ENCODE measurements at regions not wholly inside any gene's neighbourhood (a gene's known extent, or its start where the extent isn't known, plus 50 kb on each side); places are given as distances from the start of the nearest gene placed in this dataset.
"Not testable (repeated sequence)": the region's sequence is repeated elsewhere in the genome, so short reads cannot be mapped to it uniquely, and the experiment has no call there.

- DNase-seq = no peak
Observed at GRCh38 chr6:14781772-14782525, 463.9 kb upstream of the JARID2 start.

- DNase-seq = not testable (repeated sequence)
Observed at GRCh38 chr6:14782921-14783464, 462.9 kb upstream of the JARID2 start.

DNA sequence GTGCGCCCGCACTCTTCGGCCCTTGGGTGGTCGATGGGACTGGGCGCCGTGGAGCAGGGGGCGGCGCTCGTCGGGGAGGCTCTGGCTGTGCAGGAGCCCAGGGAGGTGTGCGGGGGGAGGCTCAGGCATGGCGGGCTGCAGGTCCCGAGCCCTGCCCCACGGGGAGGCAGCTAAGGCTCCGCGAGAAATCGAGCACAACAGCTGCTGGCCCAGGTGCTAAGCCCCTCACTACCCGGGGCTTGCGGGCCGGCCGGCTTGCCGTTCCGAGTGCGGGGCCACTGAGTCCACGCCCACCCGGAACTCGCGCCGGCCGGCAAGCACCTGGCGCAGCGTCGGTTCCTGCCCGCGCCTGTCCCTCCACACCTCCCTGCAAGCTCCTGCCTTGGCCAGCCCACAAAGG, 462.3 kb upstream of the JARID2 start:
- no peak for DNase-seq

GRCh38 chr6:14784596-14785492, 461.0 kb upstream of the JARID2 start:
- no peak for DNase-seq

DNA sequence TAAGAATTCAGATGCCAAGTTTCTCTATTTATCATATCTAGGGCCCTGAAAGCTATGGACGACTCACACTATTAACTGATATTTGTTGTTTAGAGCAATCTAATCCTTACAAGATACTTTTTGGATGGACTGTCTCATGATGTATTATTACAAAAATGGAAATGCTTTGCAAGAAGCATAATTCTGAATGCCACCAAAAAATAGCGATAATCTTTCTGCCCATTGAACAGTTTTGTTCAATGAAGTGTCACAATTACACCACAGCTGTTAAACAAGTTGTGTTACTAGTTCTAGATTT, 460.4 kb upstream of the JARID2 start:
- no peak for DNase-seq

GRCh38 chr6:14786008-14786407, 459.9 kb upstream of the JARID2 start:
- DNase-seq = no peak

DNA sequence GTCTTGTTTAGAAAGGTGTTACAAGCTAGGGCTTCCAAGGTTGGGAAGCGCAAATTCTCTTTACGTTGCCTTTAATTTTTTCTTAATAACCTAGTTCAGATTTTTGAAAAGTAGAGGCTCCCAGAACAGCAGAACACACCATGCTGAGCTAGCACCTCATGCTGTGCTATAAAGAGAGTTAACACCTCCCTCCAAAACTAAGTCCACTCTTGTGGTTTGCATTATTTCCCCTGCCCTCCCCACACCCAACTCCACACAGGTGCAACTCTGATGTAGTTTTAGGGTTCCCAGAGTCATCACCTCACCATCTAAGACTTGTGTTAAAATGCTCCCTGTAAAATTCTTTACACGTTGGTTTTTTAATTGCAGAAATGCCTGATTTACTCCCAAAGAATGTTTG, 459.4 kb upstream of the JARID2 start:
- no peak for DNase-seq

DNA sequence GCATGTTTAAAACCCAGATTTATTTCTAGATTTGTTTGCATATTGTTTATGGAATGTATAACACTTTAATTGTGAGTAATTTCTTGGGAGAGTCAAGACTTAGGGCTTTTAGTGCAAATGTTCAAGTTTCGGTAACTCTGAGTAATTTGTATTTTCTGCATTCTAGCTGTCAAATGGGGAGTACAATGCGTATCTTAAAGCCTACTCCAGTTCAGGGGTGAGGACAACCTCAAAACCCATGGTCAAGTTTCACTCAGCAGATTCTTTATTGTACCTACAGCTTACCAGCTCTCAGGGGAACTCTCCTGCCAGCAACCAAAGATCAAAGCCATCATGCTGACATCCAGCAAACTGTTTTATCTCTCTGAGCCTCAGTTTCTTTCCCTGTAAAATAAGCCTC, 458.6 kb upstream of the JARID2 start:
- DNase-seq = no peak

DNA sequence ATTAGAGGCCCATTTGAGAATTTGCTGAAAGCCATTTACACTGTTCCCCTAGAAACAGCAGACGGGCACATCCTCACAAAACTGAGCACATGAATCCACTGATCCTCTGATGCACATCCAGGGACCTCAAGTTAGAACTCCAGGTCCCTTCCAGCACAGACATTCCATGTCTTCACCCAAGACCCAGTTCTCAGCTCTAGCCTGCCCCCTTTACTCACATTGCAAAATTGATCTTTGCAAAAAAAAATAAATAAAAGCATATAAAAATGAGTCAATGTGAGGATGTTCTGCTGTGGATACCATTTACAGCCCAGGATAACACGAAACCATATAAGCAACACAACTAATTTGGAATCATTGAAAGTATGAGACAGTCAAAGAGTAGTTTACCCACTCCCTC, 458.2 kb upstream of the JARID2 start:
- DNase-seq = no peak

DNA sequence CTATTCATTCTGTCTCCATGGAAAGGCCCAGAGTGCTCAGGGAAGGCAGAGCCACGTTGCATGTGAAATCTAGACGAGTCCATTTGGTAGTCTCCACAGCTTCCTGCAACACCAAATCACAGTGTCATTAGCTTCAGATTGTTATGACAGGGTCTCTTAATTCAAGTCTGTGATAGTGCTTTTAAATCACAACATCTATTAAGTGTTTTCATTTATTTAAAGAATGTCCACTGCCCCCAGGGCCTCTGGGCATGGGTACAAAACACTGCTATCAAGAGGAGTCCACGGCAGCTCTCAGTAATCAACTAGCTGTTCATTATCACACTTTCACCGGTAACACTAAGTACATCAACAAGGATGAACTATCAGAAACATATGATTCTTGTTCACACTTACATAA, 455.9 kb upstream of the JARID2 start:
- no peak for DNase-seq

DNA sequence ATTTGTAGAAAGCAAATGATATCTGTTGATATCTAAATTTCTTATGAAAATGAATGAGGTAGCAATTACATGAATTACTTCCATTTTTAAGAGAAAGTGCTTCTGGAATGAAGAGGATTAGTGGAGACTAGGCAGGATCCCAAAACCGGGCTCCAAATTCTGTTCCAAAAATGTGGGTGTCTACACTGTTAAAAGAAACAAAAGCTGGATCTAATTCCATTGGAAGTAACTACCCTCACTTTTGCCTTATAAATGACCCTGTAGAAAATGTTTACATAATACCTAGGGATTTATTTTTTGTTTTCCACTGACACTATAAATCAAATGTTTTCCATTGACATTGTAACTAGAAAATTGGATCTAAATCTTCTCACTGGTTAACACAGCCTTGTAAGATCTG, 454.9 kb upstream of the JARID2 start:
- DNase-seq = no peak

GRCh38 chr6:14791526-14791925, 454.3 kb upstream of the JARID2 start:
- peak; percentile 43 for DNase-seq

DNA sequence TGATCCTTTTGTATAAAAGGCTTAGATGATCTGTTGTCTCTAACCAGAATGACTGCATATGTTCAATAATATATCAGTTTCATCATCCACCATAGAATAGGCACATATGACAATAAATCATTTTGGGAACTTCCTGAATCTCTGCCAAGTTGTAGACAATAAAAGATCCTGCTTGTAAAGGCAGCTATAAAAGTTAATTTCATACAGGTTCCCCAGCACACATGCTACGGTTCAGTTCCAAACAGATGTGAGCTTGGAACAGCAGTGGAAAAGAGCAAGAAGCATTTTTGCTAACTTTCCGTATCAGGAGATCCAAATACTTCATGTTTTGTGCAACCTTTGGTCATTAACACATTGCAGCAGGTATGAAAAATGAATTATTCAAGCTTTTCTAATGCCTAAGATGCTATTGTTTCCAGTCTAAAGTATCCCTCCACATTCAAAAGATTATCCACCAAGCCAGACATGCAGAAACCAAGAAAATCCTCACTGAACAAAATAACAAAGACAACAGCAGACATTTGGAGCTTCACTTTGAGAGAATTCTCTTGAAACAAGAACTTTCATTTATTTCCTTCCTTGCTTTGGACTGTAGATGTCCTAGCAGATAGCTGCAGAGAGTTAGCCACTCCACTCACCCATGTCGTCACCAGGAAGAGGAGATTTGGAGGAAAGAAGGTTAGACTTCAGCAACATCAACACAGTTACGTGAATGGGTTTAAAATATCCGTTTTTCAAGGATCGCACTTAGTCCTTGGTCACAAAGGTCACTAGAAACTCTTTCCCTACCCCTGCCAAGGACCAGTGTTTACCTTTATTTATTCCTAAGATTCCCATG, 453.5 kb upstream of the JARID2 start:
- peak; percentile 86 for DNase-seq

GRCh38 chr6:14795451-14795850, 450.4 kb upstream of the JARID2 start:
- no peak for DNase-seq

DNA sequence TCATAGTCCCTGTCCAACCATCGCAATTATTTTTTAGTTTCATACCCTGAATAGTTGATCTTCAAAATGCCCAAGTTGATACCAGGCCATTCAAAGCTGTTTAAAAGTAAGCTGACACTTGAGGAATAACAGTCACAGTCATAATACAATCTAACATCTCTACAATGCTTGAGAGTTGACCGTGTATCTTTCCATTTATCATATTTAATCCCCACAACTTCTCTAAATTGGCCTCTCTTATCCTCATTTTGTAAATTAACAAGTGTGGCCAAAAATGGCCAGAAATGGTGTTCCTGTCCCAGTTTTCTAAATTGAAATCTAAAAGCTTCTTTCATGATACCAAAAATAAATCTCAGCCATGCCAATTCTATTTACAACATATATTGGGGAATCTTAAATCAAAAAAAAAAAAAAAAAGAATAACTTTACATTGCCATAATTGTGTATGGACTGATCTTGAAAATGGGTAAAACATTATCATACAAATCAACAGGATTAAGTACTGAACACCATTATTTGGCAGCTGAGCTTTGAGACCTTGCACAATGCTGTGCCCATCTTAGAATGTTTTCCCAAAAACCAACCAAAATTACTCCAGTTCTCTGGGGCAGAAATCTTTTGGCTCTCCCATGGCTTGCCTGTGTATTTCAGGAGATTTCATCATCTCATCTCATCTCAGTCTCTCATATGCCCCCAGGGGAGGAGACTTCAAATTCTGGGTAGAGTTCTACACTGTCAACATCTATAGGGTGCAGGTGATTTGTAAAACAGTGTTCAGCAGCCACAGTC, 448.7 kb upstream of the JARID2 start:
- no peak for DNase-seq

DNA sequence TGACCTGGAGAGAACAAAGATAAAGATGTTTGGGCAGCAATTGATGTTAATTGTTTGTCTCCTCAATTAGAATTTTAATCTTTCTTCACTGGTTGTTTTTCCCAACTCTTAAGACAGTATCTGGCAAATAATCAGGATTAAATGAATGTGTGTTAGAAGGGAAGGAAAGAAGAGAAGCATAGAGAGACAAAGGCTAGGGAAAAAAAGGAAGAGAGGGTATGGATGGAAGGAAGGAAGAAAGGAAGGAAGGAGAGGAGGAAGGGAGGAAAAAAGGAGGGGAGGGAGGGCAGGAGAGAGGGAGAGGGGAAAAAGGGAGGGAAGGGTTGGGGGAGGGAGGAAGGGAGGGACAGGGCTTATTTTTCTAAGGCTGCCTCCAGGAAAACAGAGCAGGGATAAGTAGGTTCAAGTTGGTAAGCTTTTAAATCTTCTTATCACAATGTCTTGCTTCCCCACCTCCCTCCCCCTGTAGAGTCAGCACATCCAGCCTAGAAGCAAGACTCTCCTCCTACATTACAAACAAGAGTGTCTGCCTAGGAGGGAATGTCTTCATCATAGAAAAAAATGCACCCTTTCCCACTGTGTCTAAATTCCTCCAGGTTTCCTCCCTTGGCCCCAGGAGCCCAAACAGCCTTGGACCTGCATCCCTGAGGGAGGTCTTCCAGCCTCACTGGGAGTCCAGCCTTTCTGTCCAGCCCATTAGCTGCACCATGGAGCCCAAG, 447.8 kb upstream of the JARID2 start:
- no peak for DNase-seq

- DNase-seq = no peak
Observed at GRCh38 chr6:14798594-14798982, 447.3 kb upstream of the JARID2 start.

DNA sequence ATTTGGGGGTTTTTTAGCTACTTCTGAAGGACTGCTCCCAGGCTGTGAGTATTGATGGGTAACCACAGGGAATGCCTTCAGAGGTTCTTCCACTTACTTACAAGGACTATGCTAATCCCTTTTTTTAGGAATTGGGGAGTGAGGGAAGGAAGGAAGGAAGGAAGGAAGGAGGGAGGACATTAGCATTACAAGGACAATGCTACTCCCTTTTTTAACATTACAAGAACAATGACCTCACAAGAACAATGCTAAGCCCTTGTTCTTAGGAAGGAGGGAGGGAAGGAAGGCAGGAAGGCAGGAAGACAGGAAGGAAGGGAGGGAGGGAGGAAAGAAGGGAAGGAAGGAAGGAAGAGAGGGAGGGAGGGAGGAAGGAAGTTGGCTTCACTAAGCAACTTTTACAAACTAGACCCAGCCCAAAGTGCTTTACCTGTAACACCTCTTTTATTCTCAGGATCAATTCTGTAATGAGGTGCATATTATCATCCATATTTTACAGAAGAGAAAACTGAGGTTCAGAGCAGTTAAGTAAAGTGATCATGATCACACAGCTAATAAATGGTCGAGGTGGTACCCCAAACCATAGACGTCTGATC, 446.8 kb upstream of the JARID2 start:
- DNase-seq = no peak

DNA sequence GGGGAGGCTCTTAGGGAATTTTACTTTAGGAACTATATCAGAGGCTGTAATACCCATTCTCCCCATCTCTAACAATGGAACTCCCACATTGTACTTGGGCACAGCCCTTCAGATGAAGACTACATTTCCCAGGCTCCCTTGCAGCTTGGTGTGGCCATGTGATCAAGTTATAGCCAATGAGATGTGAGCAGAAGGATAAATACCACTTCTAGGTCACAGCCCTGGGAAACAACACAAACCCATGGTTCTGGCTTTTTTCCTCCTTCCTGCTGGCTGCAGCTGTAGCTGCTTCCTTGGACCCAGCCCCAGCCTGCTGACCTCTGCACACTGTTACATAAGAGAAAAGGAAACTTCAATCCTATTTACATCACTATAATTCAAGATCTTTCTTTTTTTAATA, 445.9 kb upstream of the JARID2 start:
- peak; percentile 78 for DNase-seq

DNA sequence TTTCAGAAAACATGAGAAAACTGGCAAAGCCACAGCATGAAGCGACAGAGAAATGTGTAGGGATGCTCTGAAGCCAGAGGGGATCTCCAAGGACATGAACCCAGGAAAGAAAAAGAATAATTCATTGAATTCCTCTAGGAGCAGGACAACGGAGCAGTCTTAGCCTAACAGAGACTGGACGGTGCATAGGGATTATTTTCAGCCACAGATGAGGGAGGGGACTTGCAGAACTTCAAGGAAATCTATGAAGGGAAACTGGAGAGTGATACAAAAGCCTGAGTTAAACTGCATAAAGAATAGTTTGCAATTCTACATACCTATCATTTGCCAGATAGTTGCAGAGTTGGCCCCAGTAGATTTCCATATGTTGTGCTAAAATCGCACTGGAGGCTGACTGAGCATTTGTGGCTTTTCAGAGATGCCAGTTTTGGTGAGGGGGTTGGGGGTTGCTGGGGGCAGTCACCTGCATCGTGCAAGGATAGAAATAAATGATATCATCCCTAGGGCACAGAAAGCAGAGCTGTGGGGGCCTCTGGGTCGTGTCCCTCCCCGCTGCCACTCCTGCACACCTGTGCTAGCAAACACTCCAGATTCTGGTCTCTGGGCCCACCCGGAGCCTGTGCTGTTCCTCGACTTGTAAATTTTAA, 443.2 kb upstream of the JARID2 start:
- DNase-seq = no peak

Measured in NCI-H2171 treated with DMSO at 0.1 percent for 48 hours (cell line).